ENCODE measurements at regions not wholly inside any gene's neighbourhood (a gene's known extent, or its start where the extent isn't known, plus 50 kb on each side); places are given as distances from the start of the nearest gene placed in this dataset.
"Not testable (repeated sequence)": the region's sequence is repeated elsewhere in the genome, so short reads cannot be mapped to it uniquely, and the experiment has no call there.

- DNase-seq = no peak
Measured at GRCh38 chr5:96198356-96199058, 234.5 kb downstream of the PCSK1 start.

DNA sequence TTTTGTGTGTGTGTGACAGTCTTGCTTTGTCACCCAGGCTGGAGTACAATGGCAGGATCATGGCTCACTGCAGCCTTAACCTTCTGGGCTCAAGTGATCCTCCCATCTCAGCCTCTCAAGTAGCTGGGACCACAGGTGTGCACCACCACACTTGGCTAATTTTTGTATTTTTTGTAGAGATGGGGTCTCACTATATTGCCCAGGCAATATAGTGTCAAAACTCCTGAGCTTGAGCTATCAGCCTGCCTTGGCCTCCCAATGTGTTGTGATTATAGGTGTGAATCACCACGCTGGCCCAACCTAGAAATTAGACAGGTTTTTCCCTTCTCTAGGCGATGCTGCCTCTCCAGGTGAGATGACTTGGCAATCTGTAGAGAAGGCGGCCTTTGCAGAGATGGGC, 235.3 kb downstream of the PCSK1 start:
- not testable (repeated sequence) for DNase-seq

- no peak for DNase-seq
Measured at GRCh38 chr5:96197347-96197746, 235.7 kb upstream of the ELL2 start.

DNA sequence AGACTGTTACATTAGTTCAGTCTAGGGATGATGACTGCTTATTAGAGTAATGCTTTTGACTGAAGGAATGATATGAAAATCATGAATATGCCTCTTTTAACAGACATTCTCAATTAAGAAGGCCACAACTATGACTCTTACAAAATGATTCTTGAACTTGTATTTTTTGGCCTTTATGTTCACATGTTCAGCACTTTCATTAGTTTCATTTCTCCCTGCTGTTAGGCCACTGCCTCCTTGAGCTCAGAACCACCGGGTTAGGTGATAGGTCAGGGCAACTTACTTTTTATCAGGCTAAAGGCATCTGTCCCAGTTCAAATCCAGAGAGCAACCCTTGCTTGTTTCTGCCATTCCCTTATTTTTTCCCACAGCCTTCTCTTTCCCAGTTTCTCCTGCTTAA, 235.2 kb upstream of the ELL2 start:
- DNase-seq = no peak

GRCh38 chr5:96196407-96196806, 234.8 kb upstream of the ELL2 start:
- DNase-seq = no peak

DNA sequence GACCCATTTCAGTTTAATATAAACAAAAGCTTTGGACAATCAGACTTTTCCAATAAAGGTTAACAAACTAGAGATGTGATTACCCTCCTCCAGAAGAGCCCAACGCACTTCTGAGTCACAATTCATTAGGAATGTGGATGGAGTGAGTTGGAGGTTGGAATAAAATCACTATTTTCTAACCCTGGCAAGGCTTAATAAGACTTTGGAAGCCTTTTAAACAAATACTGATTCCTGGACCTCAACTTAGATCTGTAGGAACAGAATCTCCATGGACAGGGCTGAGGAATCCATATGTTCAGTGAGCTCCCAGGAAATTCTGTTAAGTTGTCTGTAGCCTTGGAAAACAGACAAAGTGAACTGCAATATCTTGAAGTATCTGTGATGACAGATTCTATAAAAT, 233.5 kb upstream of the ELL2 start:
- DNase-seq = no peak

DNA sequence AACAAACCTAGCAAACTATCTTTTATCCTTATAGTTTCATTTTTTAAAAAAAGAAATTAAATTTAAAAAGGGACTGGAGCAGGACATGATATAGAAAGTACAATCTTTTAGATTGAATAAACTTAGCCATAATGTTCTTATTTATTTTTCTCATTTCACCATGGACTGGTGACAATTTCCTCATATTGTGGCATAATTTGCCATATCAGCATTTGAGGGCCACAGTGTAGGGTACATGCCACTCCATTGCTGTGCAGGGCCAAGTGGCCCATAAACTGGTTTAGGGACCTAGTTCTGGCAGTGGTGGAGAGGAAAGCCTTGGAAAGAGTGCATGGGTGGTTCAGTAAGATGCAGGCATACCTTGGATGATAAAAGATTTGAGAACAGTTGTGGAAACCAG, 232.9 kb upstream of the ELL2 start:
- no peak for DNase-seq

DNA sequence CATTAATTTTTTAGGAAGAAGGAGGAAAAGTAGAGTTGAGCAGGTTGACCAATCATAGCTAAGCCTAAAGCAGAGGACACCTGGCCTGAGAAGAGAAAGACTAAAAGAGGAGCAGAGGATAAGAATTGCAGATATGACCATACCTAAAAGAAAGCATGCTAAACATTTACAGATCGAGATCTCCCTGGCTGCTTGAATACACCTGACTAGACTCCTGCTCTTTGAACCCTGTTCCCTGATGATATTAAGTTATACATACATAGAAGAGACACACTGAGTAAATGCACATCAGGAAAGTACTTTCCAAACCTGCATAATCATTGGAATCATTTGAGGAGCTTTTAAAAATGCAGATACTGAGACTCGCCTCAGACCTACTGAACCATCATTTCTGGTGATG, 232.3 kb upstream of the ELL2 start:
- DNase-seq = no peak

- no peak for DNase-seq
Measured at GRCh38 chr5:96189987-96190386, 228.3 kb upstream of the ELL2 start.

DNA sequence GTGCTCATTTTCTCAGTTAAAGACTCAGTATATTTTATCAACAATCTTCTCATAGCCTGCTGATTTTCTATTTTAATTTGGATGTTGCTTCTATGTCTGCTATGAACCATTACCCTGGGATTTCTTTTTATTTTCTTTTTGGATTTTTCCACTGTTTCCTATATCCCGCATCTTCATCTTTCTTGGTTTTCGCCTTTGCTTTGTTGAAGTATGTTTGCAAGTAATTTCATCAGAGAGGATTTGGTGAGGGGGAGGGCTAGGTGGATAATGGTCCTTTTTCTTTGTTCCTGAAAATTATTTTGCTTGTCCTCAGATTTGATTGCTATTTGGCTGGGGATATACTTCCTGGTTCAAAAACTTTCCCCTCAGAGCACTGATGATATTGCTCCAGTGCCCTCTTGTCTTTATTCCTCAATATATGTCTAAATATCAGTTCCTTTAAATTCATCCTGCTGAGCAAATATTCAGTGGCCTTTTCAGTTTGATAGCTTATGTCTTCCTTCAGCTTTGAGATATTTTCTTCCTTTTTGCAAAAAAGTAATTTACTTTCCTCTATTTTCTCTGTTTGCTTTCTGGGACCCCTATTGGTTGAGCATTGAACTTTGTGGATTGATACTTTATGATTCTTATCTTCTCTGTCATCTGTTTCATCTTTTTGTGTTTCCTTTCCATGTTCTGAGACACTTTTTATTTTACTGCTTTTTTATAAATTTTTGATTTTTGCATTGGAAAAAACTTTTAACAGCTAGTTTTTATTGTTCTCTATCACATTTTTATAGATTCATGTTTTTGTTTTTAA, 227.6 kb upstream of the ELL2 start:
- no peak for DNase-seq

- no peak for DNase-seq
Measured at GRCh38 chr5:96187309-96188027, 225.8 kb upstream of the ELL2 start.

GRCh38 chr5:96184510-96184909, 222.9 kb upstream of the ELL2 start:
- not testable (repeated sequence) for DNase-seq

DNA sequence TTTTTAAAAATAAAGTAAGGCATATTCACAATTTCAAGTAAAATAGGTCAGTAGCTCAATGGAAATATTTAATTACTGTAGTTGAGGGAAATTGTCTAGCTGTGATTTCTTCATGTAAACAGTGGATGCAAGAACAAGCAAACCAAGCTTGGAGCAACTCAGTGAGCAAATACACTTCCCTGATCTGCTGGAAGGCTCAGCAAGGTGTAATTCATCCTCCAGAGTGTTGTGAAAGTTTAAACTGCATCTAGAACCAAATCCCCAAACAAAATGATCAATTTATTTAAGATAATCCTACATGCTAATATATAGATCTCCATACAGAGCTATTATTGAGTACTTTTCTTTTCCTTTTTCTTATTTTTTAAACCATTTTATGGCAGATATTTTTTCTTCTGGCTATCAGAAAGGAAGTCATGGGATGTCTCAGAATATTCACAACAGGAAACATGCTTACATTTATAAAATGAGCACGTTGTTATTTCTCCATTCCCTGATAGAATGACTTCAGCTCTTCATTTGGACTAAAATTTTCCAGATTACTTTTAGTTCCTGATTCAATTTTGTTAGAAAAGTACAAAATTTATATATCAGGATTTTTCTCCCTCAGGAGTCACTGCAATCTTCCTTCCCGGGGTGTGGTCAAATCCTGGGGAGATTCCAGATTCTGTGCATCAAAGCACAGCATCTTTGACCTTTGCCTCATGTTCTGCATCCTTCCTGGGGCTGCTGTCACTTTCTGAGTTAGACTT, 219.2 kb upstream of the ELL2 start:
- no peak for DNase-seq

GRCh38 chr5:96177303-96177869, 215.7 kb upstream of the ELL2 start:
- no peak for DNase-seq

DNA sequence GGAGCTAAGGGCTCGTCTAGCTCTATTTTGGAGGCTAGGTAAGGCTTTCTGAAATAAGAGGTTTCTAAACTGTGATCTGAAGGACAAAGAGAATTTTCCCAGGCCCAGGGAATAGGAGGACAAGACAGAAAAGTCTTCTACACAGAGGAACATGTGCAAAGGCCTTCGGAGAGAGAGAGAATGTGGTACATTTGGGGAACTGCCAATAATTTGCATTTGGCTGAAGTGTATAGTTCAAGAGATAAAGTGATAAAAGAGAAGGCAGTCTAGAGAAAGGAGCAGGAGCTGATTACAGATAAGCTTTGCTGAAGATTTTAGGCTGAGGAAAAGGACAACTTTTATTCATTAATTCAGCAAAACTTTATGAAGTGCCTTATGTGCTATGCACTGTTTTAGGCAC, 214.4 kb upstream of the ELL2 start:
- DNase-seq = no peak

- no peak for DNase-seq
Measured at GRCh38 chr5:96175090-96175489, 213.4 kb upstream of the ELL2 start.

DNA sequence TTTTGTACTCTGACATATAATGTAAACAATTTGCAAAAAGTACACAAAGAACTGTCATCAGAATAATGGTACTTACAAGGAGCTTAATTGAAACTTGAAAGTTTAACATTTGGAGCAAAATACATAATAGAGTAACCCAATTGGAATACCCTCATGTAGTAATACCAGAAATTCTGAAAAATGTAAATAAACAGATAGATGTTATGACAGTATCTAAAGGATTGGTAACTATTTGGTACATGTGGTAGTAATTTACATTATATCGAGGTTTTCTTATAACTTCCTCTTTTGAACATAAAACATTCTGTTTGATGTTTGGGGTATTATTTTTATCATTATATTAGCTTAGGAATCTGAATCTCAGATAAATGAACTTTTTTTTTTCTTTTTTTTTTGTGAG, 211.7 kb upstream of the ELL2 start:
- DNase-seq = no peak

GRCh38 chr5:96172436-96172835, 210.8 kb upstream of the ELL2 start:
- DNase-seq = no peak

- not testable (repeated sequence) for DNase-seq
Measured at GRCh38 chr5:96171973-96172372, 210.3 kb upstream of the ELL2 start.

DNA sequence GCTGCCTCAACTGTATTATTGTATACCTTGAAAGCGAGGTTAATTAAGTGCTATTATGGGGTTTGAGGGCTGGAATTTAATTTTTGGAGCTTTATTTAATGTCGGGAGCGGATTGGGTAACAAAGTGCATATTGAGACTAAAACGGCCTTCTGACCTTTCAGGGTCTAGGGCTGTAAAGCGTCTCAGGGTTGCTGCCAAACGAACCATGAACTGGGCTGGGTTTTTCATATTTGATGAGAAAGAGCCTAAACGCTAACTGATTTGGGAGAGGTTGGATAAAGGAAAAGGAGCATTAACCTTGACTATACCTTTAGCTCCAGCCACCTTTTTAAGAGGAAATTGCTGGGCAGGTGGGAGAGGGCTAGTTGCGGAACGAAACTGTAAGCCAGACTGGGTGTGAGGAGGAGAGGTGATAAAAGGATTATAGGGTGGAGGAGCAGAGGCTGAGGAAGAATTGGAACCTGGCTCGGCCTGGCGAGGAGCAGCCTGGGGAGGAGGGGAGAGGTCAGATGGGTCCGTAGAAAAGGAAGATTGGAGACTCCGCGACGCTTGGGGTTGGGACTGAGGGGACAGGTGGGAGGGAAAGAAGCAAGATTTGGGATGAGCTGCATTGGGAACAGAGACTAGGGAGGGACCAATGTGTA, 209.0 kb upstream of the ELL2 start:
- not testable (repeated sequence) for DNase-seq

DNA sequence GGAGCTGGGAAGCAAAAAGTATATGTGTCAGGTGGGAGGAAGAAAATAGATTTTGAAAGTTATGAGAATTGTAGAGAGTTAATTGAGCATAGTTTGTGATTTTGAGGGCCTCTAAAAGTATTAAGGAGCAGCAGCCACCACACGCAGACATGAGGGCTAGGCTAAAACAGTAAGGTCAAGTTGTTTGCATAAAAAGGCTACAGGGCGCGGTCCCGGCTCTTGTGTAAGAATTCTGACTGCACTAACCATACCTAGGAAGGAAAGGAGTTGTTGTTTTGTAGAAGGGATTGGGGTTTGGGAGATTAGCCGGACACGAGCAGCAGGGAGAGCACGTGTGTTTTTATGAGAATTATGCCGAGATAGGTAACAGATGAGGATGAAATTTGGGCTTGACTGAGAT, 207.2 kb upstream of the ELL2 start:
- DNase-seq = not testable (repeated sequence)

DNA sequence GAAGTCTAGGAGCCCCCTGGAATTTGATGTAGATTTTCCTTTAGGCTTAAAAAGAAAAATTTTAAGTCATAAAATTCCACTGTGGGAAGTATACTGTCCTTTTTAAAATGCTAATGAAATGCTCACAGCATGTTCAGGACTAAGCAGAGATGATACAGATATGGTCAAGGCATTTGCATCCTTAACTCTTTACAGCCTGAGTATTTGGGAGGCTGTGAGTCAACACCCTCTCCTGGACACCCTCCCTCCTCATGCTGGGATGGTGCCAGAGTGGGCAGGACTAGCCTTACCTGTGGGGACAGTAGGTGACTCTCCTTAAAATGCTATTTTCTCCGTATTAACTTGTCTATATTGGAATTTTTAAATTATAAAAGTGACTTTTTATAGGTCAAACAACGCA, 197.4 kb upstream of the ELL2 start:
- no peak for DNase-seq
